NCI-H2196 (cell line): ENCODE measurements at regions not wholly inside any gene's neighbourhood (a gene's known extent, or its start where the extent isn't known, plus 50 kb on each side); places are given as distances from the start of the nearest gene placed in this dataset.

Source experiments
- DNase-seq: peaks from one replicate; lab custom pipeline; 2025; ENCODE audit not compliant: unreplicated experiment; lab: John Stamatoyannopoulos, UW

DNA sequence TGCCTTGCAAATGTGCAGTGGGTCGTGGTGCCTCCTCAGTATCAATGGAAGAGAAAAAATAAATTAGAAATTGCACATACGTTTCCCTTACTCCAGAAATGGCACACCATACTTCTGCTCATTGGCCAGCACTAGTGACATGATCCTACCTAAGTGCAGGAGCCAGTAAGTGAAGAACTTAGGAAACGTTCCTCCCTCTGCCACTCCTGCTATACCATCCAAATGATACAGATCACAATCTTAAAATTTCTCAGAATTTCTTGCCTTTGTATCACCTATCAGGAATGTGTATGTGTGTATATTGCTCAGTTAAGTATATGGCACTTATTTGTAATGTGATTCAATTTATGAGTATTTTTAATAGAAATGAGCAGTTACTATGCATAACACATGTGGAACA is 237.0 kb upstream of the UBE2E3 start:
- no peak for DNase-seq

DNA sequence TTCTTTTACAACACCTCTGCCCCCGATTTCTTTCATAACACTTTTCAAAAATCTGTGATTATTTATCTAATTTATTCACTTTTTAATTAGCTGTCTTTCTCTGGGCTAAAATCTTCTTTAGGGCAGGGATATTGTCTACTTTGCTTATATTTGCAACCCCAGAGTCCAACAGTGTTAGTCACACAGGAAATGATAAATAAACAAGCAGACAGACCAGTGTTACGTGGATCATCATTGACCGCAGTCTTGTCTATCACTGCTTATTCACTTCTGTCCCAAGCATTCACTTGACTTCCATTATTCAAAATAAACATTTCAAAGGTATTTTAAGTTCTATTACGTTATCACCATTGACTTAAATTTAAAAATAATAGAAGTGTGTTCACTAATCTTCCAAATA is 237.6 kb upstream of the UBE2E3 start:
- DNase-seq = no peak

DNA sequence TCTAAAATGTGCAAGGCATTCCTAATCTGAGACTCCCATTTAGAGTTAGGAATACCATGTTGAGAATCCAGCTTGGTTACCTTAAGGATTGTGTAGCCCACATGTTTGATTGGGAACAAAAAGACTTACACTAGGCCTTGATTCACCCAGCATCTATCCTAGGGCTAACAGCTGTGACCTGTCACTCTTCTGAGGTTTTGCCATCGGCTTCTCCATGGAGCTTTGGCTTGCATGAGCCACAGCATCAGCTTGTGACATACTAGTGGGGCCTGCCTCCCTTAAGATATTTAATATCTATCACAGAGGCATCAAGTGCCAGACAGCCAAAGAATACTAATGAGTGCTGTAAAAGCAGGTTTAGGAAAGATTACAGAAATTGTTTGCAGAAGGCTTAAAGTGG is 241.3 kb upstream of the UBE2E3 start:
- no peak for DNase-seq

DNA sequence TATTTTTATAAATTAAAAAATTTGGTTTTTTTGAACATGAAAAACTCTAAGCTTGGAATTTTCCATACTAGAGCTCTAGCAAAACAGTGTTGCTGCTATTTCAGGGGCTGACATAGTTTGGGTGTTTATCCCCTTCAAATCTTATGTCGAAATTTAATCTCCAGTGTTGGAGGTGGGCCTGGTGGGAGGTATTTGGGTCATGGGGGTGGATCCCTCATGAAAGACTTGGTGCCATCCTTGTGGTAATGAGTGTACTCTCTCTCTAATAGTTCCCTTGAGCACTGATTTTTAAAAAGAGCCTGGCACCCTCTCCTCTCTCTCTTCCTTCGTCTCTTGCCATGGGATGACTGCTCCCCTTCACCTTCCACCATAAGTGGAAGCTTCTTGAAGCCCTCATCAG is 244.6 kb upstream of the UBE2E3 start:
- DNase-seq = no peak

DNA sequence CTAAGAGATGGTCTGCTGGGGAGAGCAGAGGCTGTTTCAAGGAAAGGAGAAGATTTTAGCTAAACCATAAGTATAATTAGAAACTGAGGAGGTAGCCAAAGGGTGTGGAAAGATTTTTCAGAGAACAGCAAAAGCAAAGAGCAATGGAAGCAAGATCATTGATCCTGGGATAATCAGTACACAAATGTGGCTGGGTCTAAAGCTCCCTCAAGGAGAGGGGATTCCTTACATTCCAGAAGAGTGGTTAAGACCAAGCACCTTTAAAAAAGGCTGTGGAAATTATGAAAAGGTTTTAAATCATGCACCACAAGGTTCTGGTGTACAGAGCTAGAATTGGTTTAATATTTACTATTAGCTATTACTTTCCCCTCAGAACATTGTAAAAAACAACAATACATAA is 246.0 kb upstream of the UBE2E3 start:
- no peak for DNase-seq

DNA sequence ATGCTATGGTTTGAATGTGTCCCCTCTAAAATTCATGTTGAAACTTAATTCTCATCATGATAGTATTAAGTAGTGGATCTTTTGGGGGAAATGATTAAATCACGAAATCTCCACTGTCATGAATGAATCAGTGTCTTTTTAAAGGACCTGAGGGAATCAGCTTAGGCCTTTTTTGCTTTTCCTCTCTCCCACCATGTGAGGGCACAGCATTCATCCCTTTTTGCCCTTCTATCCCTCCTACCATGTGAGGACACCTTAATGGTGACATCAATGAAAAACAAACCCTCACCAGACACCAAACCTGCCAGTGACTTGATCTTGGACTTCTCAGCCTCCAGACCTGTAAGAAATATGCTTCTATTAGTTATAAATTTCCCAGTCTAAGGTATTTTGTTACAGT is 247.1 kb upstream of the UBE2E3 start:
- DNase-seq = no peak

DNA sequence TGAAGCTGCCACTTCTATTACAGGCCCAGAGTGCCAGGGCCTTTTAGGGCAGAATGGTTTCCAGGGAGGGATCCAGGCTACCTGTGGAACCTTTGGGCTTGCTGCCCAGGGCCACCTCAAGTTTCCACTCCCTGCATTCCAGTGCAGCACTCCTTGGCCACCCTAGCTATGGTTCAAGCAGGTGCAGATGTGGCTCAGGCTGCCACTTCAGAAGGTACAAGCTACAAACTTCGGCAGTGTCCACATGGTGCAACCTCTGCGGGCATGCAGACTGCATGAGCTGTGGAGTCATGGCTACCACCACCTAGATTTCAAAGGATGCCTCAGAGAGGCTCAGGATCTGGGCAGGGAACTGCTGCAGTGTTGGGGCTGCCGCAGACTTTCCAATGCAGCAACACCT is 248.1 kb upstream of the UBE2E3 start:
- no peak for DNase-seq

DNA sequence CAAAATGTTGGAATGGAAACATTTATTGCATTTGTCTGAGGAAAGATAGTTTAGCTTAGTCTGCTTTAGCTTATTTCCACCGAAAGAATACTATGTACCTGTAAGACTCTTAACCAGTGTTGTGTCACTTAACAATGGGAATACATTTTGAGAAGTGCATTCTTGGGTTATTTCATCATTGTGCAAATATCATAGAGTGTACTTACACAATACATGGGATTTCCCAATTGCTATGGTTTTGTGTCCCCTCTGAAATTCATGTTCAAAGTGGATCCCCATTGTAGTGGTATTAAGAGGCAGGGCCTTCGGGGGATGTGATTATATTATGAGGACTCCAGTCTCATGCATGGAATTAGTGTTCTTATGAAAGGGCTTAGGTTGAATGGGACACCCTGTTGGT is 249.4 kb upstream of the UBE2E3 start:
- no peak for DNase-seq

DNA sequence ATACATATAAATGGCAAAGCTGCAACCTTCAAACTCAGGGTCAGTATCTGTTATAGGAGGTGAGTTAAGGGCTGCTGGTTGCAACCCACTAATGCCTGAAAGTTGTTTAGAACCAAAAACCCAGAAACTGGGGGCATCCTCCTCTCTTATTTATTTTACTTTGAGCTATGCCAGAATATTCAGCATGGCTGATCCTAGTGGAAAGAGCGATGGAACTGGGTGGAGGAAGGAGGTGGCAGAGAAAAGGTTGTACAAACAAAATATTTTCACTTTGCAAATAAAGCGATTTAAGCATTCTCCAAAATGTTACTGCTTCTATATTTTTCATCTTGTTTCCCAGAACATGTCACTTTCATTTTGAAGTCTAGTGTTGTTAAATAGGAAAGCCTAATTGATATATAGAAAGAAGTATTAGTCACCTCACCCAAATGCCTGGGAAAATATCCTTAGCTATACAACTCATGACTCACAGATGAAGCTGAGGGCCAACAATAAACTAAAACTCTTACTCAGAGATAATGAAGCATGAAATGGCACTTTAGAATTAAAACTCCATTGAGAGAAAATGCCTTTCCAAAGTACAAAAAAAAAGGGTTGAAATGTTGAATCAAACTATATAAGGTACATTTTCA is 251.4 kb upstream of the UBE2E3 start:
- no peak for DNase-seq

DNA sequence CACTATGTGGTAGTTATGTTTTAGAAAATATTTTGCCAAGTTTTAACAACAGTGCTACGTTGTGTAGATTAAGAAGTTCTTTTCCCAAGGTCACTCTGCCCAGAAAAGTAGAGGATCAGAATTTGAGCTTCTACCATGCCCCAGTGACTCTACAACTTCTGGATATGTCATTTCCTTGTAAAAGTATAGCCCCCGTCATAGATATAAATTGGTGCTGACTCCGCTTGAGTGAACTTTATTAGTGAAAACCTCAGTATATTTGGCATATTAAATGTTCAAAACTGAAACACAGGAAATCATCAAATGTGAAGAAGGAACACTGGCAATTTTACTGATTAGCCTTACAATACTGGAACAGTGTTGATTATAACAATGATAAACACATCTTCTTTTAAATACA is 256.7 kb upstream of the UBE2E3 start:
- DNase-seq = no peak

DNA sequence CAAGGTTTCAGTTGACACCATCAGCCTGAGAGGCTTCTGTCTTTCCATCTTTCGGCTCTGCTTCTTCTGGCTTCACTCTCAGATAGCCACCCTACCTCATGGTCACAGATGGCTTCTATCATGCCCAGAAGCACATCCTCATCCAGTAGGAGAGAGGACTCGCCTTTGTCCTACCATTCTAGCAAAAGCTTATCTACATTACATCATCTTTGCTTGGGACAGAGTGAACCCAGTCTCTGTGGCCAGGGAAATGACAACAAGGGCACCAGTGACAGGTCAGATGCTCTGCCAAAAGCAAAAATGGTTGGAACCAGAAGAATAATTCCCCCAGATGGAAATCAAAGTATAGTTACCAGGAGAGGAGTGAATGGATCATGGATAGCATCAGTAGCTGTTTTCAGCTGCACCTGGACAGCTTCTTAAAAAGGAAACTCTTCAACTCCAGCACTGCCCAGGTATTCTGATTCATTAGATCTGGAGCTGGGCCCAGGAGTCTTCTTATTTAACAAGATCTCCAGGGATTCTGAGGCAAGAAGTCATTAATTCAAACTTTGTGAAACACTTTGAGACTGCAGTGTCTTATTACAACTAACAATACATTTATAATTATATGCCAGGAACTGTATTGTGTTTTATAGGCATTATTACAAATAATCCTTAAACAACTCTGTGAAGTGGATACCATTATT is 257.7 kb upstream of the UBE2E3 start:
- DNase-seq = no peak

DNA sequence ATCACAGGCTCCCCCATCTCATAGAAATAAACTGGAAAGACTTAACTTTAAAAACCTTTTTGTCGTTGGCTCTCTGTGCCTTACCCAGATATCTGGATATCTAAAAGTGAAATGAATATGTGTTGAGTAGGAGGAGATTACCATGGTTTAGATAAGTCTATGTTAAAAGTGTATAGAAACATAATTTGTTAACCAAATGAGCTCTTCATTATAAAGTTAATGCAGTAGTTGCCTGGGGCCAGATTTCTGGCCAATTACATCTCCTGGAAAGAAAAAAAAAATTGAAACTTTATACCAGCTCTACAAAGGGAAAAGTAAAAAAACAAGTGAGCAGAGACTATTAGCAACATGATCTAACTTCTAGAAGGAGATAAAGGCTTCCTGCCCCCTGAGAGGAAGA is 259.6 kb upstream of the UBE2E3 start:
- no peak for DNase-seq

DNA sequence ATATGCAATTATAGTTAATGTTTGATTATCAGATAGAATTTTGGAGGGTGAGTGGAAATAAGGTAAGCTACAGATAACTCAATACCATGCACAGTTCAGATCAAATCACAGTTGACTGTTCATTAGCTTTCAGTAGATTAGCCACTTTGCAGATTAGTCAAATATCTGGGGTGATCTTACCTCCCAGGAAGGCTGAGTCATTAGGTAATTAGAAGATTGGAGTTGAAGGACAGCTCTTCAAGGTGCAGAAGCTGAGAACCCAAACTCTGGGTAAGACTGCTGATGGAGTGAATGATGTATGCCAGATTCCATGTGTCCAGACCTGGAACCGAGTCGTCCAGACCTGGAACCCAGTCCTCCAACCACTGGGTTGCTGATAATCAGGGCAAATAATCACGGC is 262.8 kb upstream of the UBE2E3 start:
- no peak for DNase-seq

DNA sequence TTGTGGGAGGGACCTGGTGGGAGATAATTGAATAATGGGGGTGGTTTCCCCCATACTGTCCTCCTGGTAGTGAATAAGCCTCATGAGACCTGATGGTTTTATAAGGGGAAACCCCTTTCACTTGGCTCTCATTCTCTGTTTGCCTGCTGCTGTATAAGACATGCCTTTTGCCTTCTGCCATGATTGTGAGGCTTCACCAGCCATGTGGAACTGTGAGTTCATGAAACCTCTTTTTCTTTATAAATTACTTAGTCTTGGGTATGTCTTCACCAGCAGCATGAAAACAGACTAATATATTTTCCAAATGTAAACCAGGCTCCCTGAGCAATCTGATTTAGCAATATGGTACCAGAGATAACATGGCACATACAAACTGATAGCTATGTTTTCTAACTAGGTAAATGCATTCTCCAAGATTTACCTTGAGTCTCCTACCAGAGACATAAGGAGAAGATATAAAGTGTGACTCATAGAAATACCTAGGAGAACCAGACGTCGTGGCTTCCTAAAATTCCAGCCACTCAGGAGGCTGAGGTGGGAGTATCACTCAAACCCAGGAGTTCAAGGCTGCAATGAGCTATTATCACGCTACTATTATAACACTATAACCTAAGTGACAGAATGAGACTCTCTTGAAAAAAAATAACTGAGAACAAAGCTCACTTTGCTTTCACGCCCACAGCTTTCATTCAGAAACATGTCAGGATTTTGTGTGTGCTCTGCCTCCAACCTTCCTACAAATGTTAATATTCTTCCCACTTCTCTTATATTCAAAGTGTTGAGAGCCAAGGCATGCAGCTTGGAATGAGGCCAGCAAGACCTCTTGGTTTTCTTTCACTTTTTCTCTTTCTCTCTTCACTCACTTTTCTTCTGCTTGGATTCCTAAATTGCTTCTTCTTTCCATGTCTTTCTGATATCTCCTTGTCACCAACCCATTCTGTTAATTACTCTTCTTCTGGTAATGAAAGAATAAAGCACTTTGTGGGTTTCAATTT is 263.9 kb upstream of the UBE2E3 start:
- DNase-seq = no peak

DNA sequence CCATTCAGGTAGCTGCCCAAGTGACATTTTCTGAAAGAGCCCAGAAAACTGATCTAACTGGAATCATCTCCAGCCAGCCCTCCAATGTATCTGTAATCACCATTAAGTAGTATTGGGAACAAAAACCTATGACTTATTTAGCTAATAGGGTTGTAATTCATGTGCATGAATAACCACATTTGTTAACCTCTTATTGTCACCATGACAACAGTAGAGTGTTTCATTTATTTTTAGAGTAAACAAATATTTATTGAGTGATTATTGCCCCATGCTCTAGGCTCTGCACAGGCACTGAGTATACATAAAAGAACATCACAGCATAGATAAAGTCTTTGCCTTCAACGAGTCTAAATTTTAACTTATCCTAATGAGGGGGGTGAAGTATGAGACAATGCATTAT is 265.4 kb upstream of the UBE2E3 start:
- DNase-seq = no peak

DNA sequence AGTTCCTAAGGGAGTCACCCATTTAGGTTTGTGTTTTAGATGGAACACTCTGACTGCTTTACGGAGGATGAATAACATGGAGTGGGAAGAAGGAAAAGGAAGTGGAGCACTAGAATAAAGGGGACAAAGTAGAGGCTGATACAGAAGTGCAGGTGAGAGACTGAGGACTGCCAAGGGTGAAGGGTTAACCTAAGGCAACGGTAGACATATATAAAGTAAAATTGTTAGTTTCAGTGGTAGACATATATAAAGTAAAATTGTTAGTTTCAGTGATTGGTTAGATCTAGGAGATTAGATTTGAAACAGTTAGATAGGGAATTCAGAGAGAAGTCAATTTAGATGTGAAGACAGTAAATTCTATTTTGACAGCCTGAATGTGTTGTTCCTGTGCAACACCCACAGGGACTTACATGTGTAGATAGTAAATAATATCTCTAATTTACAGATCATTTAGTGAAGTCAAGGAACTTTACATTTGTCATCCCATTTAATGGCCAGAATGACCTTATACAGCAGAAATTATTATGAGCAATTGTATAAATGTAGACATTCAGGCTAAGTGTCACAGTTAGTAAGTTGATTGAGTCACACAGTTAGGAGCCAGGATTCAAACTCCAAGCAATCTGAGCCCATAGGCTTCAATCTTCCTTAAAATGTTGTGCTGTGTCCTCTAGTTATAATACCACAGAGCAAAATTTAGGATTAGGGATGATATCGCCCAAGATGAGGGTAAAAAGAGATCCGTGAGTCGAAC is 270.8 kb upstream of the UBE2E3 start:
- no peak for DNase-seq

DNA sequence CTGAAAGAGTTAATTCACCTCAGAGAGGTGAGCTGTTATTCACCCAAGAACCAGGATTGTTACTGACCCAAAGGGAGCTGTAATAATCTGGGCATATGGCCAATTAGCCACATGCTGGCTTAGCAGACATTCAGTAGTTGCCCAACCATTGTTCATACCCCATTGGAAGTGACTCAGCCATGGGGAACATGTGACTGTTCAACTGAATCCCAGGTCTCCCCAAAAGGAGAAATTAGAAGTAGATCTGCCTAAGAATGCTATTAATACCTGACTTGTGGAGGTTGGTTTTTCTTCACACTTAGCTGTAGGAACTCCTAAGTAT is 272.6 kb upstream of the UBE2E3 start:
- DNase-seq = no peak

DNA sequence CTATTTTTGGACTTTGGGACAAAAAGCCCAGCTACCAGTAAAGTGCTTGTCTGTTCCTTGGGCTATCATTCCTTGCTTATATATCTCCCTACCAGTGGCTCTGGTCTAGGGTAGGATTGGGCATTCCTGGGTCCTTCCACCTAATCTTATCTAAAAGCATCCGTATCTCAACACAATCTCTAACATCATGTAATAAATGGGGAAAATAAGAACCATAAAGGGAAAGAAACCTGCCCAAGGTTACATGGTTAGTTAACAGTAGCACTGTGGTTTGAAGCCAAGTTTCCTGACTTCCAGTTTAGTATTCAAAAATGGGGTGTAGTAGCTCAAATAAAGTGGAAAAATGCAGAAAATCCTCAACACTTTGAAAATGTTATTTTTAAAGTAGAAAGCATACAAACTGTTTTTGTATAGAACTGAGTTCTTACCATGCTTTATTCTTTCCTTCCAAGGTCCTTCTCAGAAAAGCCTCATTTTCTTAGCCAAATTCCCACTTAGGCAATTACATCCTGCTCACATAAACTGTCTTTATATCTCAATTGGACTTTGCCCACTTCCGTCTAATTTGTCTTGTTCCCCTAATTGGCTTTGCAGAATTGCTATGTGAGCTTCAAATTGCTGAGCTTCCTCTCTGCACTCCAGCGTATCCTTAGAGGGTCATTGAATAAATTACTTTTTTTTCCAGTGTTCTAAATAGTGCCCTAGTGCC is 273.1 kb upstream of the UBE2E3 start:
- DNase-seq = no peak

DNA sequence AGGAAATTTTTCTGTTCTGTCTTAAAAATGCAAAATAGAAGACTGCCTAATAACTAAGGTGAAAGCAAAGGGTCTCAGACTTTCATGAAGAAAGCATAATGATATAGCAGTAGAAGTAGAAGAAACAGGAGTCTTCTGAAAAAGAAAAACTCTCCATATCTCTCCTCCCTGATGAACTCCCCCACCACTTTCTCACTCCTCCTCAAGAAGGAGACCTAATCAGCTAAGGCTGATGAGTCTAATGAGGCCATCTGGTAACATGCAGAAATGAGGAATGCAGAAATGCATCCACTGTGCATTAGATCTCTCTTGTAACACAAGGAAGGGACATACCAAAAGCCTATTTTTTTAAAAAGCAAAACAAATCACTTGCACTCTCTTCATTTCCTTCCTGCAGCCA is 273.7 kb upstream of the UBE2E3 start:
- no peak for DNase-seq

DNA sequence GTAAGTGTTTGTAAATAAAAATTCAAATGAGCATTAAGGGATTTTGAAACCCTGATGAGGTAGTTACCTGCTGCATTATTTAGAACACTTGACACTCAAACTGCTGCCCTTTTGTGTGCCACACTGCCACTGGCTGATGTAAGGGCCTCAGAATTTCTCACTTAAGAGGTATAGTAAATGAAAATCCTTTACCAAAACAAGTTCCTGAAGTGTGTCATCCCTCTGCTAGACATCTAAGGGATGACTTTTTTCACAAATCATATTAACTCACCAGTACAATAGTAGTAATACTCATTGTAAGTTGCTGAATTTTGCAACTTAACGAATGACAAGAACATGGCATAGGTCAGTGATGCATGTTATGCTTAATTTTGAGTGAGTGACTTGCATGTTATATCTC is 274.9 kb upstream of the UBE2E3 start:
- DNase-seq = no peak

DNA sequence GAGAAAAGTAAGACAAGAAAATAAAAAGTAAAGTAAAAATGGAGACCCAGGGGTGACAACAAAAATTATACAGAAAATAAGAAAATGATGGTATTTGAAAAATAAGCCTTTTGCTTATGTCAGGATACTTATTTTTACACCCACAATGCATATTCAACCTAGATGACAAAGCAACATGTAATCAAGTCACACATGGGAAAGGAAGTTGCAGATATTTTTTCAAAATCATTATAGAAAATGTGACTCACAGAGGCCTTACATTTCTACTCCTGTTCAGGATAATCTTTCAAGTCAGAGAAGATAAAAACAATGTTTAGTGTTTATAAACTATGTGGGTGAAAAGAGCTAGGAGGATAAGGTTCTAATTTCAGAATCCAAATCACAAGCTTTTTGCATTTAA is 275.3 kb upstream of the UBE2E3 start:
- no peak for DNase-seq
